A673 (cell line): ENCODE measurements at regions not wholly inside any gene's neighbourhood (a gene's known extent, or its start where the extent isn't known, plus 50 kb on each side); places are given as distances from the start of the nearest gene placed in this dataset.

Experiments used
- BruUV-seq: library from RNA; stranded (reverse); fragments of 400-500 nt; replicated peaks from 2 replicates; lab custom pipeline; 2021; lab: Mats Ljungman, UMichigan
- CTCF ChIA-PET: fragments of 300-600 bp; sonication (Branson Sonifier 250); formaldehyde crosslinking; loops from one replicate; lab custom pipeline; 2022; ENCODE audit warnings: antibody characterized with exemption; lab: Charles Lee
- POLR2A ChIA-PET: fragments of 300-600 bp; sonication (Branson Sonifier 250); formaldehyde crosslinking; loops from one replicate; lab custom pipeline; 2022; ENCODE audit warnings: antibody characterized with exemption; ENCODE audit not compliant: low non-redundant PET; lab: Charles Lee
- DNase-seq: peaks from one replicate; pipeline ENCODE4 v3.0.0-alpha.2; 2015; ENCODE audit warnings: low spot score
- H3K27ac ChIP-seq: fragments of 200-600 bp; sonication (generic); 2 replicates; pipeline ENCODE4 v1.5.1; 2016; ENCODE audit warnings: mixed run types, low read depth, mild to moderate bottlenecking, mixed read lengths, antibody characterized with exemption, low read length; ENCODE audit not compliant: poor library complexity, severe bottlenecking
- H3K27me3 ChIP-seq: fragments of 200-600 bp; sonication (generic); replicated peaks from 2 replicates; pipeline ENCODE4 v1.6.1; 2017; ENCODE audit warnings: mixed run types, low read depth, mild to moderate bottlenecking, mixed read lengths, antibody characterized with exemption, low read length; ENCODE audit not compliant: insufficient read depth, poor library complexity
- H3K36me3 ChIP-seq: fragments of 200-600 bp; sonication (generic); 2 replicates; pipeline ENCODE4 v1.6.1; 2016; ENCODE audit warnings: mixed run types, mild to moderate bottlenecking, mixed read lengths, antibody characterized with exemption, low read length; ENCODE audit not compliant: insufficient read depth, poor library complexity, severe bottlenecking
- H3K4me1 ChIP-seq: fragments of 200-600 bp; sonication (generic); 2 replicates; pipeline ENCODE4 v1.6.1; 2017; ENCODE audit warnings: mixed run types, mild to moderate bottlenecking, mixed read lengths, antibody characterized with exemption, low read length; ENCODE audit not compliant: insufficient read depth, poor library complexity, severe bottlenecking
- H3K4me3 ChIP-seq: fragments of 200-600 bp; sonication (generic); 2 replicates; pipeline ENCODE4 v1.5.1; 2016; ENCODE audit warnings: low read depth, mixed run types, mild to moderate bottlenecking, mixed read lengths, low read length; ENCODE audit not compliant: poor library complexity, severe bottlenecking
- H3K9me3 ChIP-seq: fragments of 200-600 bp; sonication (generic); 2 replicates; pipeline ENCODE4 v1.6.1; 2016; ENCODE audit warnings: mixed run types, low read depth, mild to moderate bottlenecking, mixed read lengths, antibody characterized with exemption, low read length; ENCODE audit not compliant: poor library complexity, severe bottlenecking
- CTCF ChIP-seq: fragments of 300-800, 200-600 bp; sonication (generic); conservative IDR thresholded peaks from 2 replicates; pipeline ENCODE4 v1.5.1; 2017; ENCODE audit warnings: low read depth, mild to moderate bottlenecking, antibody characterized with exemption, low read length, moderate library complexity, mixed read lengths
- EZH2 ChIP-seq: fragments of 200-600 bp; sonication (generic); IDR thresholded peaks from 2 replicates; pipeline ENCODE4 v1.6.1; 2017; ENCODE audit warnings: borderline replicate concordance, low read depth, mild to moderate bottlenecking, mixed read lengths, antibody characterized with exemption, low read length; ENCODE audit not compliant: poor library complexity, severe bottlenecking
- intact Hi-C: fragments of 100-400 bp; cut with micrococcal nuclease; formaldehyde crosslinking; loops from one replicate; pipeline ENCODE4 v1.10.0; 2022; ENCODE audit not compliant: unreplicated experiment

- Histone ChIP-seq H3K27me3 (no peaks in the 10 kb centered on the region), H3K4me3 (no peak overlapping the region), H3K27ac (no peak overlapping the region), H3K36me3 (no peaks in the 10 kb centered on the region), H3K4me1 (no peaks in the 10 kb centered on the region), H3K9me3 (no peaks in the 10 kb centered on the region)
- intact Hi-C loops = no loop called here
- POLR2A ChIA-PET = no interaction called here
- BruUV-seq = no TSS peak
- TF ChIP-seq CTCF (no peak), EZH2 (no peak)
- CTCF ChIA-PET = interaction anchor here (0.5 kb wide), 1 partner anchor 745 kb away, joined by 3 read pairs; no protein-coding TSS in a partner anchor
- DNase-seq = no peak
Observed at GRCh38 chr9:134975253-134975652, 57.5 kb upstream of the FCN1 start.

- CTCF ChIA-PET = no interaction called here
- Histone ChIP-seq H3K9me3 (no peaks in the 10 kb centered on the region), H3K27ac (no peak overlapping the region), H3K4me1 (no peaks in the 10 kb centered on the region), H3K36me3 (no peaks in the 10 kb centered on the region), H3K4me3 (no peak overlapping the region), H3K27me3 (no peaks in the 10 kb centered on the region)
- no TSS peak for BruUV-seq
- DNase-seq = no peak
- TF ChIP-seq CTCF = no peak
- no peak for TF ChIP-seq EZH2
- intact Hi-C loops = no loop called here
- POLR2A ChIA-PET = interaction anchor here (0.6 kb wide), 1 partner anchor 756 kb away, joined by 6 read pairs; no protein-coding TSS in a partner anchor
Observed at GRCh38 chr9:134976403-134976802, 58.7 kb upstream of the FCN1 start.

- Histone ChIP-seq H3K4me3 (no peak overlapping the region), H3K27ac (no peak overlapping the region), H3K36me3 (no peaks in the 10 kb centered on the region), H3K4me1 (no peaks in the 10 kb centered on the region), H3K9me3 (no peaks in the 10 kb centered on the region), H3K27me3 (no peaks in the 10 kb centered on the region)
- BruUV-seq = no TSS peak
- no peak for DNase-seq
- ChIA-PET CTCF (no interaction called here), POLR2A (no interaction called here)
- intact Hi-C loops = no loop called here
- TF ChIP-seq CTCF (no peak), EZH2 (no peak)
Observed at GRCh38 chr9:134978272-134978671, 60.6 kb upstream of the FCN1 start.
